HCT116 (cell line): ENCODE measurements at regions not wholly inside any gene's neighbourhood (a gene's known extent, or its start where the extent isn't known, plus 50 kb on each side); places are given as distances from the start of the nearest gene placed in this dataset.

Experiments
- ATAC-seq: fragments of 200-7000 bp; cut with Tn5 transposase; 2 replicates; pipeline ENCODE4 v1.9.1; 2020; ENCODE audit warnings: mild to moderate bottlenecking, moderate library complexity
- BruUV-seq: library from RNA; stranded (reverse); fragments of 400-500 nt; replicated peaks from 2 replicates; lab custom pipeline; 2021; lab: Mats Ljungman, UMichigan
- CTCF ChIA-PET: fragments of 300-600 bp; sonication (Branson Sonifier 250); formaldehyde crosslinking; loops from one replicate; lab custom pipeline; 2021; ENCODE audit warnings: antibody characterized with exemption; lab: Charles Lee
- POLR2A ChIA-PET: fragments of 300-600, 350-600 bp; sonication (Branson Sonifier 250); formaldehyde crosslinking; loops from one replicate; lab custom pipeline; 2021; ENCODE audit warnings: antibody characterized with exemption; lab: Charles Lee
- RAD21 ChIA-PET, 2 experiments: fragments of 300-600 bp; sonication (Branson Sonifier 250); formaldehyde crosslinking; loops; one replicate each; lab custom pipeline; 2023; ENCODE audit warnings: low total read pairs in 2 of 2; ENCODE audit not compliant: uncharacterized antibody in 2 of 2, unreplicated experiment in 2 of 2, low non-redundant PET in 1 of 2; lab: Charles Lee
- DNase-seq: peaks from one replicate; pipeline ENCODE4 v3.0.0-alpha.2; 2010; ENCODE audit warnings: low read depth, low spot score
- H2AFZ ChIP-seq: fragments of 200-600 bp; shearing (Covaris generic), sonication (generic); 2 replicates; pipeline ENCODE4 v1.6.1; 2017; ENCODE audit warnings: low read depth, mixed run types, mixed read lengths, antibody characterized with exemption, low read length; ENCODE audit not compliant: poor library complexity, severe bottlenecking
- H3K27ac ChIP-seq: 2 replicates; pipeline ENCODE4 v1.5.1; 2012; ENCODE audit warnings: low read depth, low read length
- H3K27me3 ChIP-seq: fragments of 200-600 bp; sonication (generic); 2 replicates; pipeline ENCODE4 v1.6.1; 2016; ENCODE audit warnings: mixed run types, low read length, mixed read lengths; ENCODE audit not compliant: insufficient read depth
- H3K36me3 ChIP-seq, 2 experiments: fragments of 200-500 bp in 1 of 2; fragments of 200-600 bp in 1 of 2; sonication (Bioruptor generic) in 1 of 2; sonication (generic) in 1 of 2; 2 replicates each; pipeline versions ENCODE4 v1.5.1 to v1.6.1; 2014 to 2016; ENCODE audit warnings: low read length in 2 of 2, inconsistent platforms in 1 of 2, mixed read lengths in 1 of 2, mixed run types in 1 of 2; ENCODE audit not compliant: insufficient read depth in 2 of 2, control insufficient read depth in 1 of 2
- H3K4me1 ChIP-seq, 2 experiments: fragments of 200-600 bp in 1 of 2; sonication (generic) in 1 of 2; 2 replicates each; pipeline versions ENCODE4 v1.5.1 to v1.6.1; 2012 to 2017; ENCODE audit warnings: low read length in 2 of 2, inconsistent platforms in 1 of 2, mild to moderate bottlenecking in 1 of 2, mixed read lengths in 1 of 2, mixed run types in 1 of 2, moderate library complexity in 1 of 2; ENCODE audit not compliant: insufficient read depth in 2 of 2, control insufficient read depth in 1 of 2
- H3K4me2 ChIP-seq: fragments of 200-600 bp; sonication (generic); 2 replicates; pipeline ENCODE4 v1.6.1; 2017; ENCODE audit warnings: mixed run types, low read length, mixed read lengths
- H3K4me3 ChIP-seq, 2 experiments: fragments of 200-600 bp in 1 of 2; sonication (generic) in 1 of 2; replicated peaks in 1 of 2; 2 replicates each; pipeline ENCODE4 v1.5.1; 2011 to 2016; ENCODE audit warnings: low read length in 2 of 2, control low read depth in 1 of 2, low read depth in 1 of 2, mild to moderate bottlenecking in 1 of 2, mixed read lengths in 1 of 2, mixed run types in 1 of 2
- H3K79me2 ChIP-seq: fragments of 200-600 bp; sonication (generic); 2 replicates; pipeline ENCODE4 v1.6.1; 2017; ENCODE audit warnings: mild to moderate bottlenecking, mixed run types, low read length, moderate library complexity, mixed read lengths; ENCODE audit not compliant: insufficient read depth
- H3K9ac ChIP-seq: fragments of 200-600 bp; sonication (generic); 2 replicates; pipeline ENCODE4 v1.6.1; 2016; ENCODE audit warnings: low read length, mixed read lengths
- H3K9me2 ChIP-seq: fragments of 200-600 bp; sonication (generic), shearing (Covaris generic); 2 replicates; pipeline ENCODE4 v1.6.1; 2017; ENCODE audit warnings: mixed run types, mild to moderate bottlenecking, moderate library complexity; ENCODE audit not compliant: insufficient read depth
- H3K9me3 ChIP-seq, 2 experiments: fragments of 200-500 bp in 1 of 2; fragments of 200-600 bp in 1 of 2; sonication (Bioruptor generic) in 1 of 2; sonication (generic) in 1 of 2; 2 replicates each; pipeline ENCODE4 v1.6.1; 2014 to 2017; ENCODE audit warnings: low read length in 2 of 2, mixed read lengths in 2 of 2, inconsistent platforms in 1 of 2, low read depth in 1 of 2, mild to moderate bottlenecking in 1 of 2, mixed run types in 1 of 2, moderate library complexity in 1 of 2; ENCODE audit not compliant: control insufficient read depth in 1 of 2, insufficient read depth in 1 of 2
- H4K20me1 ChIP-seq: fragments of 200-600 bp; sonication (generic), shearing (Covaris generic); 2 replicates; pipeline ENCODE4 v1.6.1; 2017; ENCODE audit warnings: mixed run types, mild to moderate bottlenecking, moderate library complexity; ENCODE audit not compliant: insufficient read depth
- CBX3 ChIP-seq: IDR thresholded peaks from 2 replicates; pipeline ENCODE4 v1.6.1; 2012; ENCODE audit warnings: low read depth
- EZH2 ChIP-seq: fragments of 200-600 bp; sonication (generic); IDR thresholded peaks from 2 replicates; pipeline ENCODE4 v1.6.1; 2017; ENCODE audit warnings: antibody characterized with exemption, mixed run types
- POLR2A ChIP-seq: IDR thresholded peaks from 2 replicates; pipeline ENCODE4 v1.7.0; 2011; ENCODE audit warnings: borderline replicate concordance; ENCODE audit not compliant: insufficient read depth, insufficient read length; ENCODE audit errors: extremely low read depth
- POLR2AphosphoS5 ChIP-seq: IDR thresholded peaks from 2 replicates; pipeline ENCODE4 v1.6.1; 2011; ENCODE audit warnings: mild to moderate bottlenecking, low read depth, low read length, moderate library complexity
- RAD21 ChIP-seq: IDR thresholded peaks from 2 replicates; pipeline ENCODE4 v1.6.1; 2012; ENCODE audit warnings: low read depth, mild to moderate bottlenecking
- SIN3A ChIP-seq: IDR thresholded peaks from 2 replicates; pipeline ENCODE4 v1.6.1; 2012; ENCODE audit warnings: low read depth
- SRF ChIP-seq: IDR thresholded peaks from 2 replicates; pipeline ENCODE4 v1.6.1; 2012; ENCODE audit warnings: low read depth
- YY1 ChIP-seq: IDR thresholded peaks from 2 replicates; pipeline ENCODE4 v1.6.1; 2011; ENCODE audit warnings: low read length, low read depth, moderate library complexity, mild to moderate bottlenecking; ENCODE audit not compliant: insufficient replicate concordance; ENCODE audit errors: extremely low read depth
- ZFX ChIP-seq: fragments of 450-650 bp; IDR thresholded peaks from 2 replicates; pipeline ENCODE4 v1.6.1; 2017
- ZNF274 ChIP-seq: fragments of 200-500 bp; sonication (Bioruptor generic); IDR thresholded peaks from 2 replicates; pipeline ENCODE4 v1.6.1; 2014; ENCODE audit warnings: mild to moderate bottlenecking, low read depth, low read length, inconsistent platforms
- intact Hi-C: fragments of 100-400 bp; cut with micrococcal nuclease; formaldehyde crosslinking; loops from 2 replicates; pipeline ENCODE4 v1.10.0; 2022
- TF ChIP-seq, protein P1 (sequence below): IDR thresholded peaks from 2 replicates; pipeline ENCODE4 v1.6.1; 2011; ENCODE audit warnings: mild to moderate bottlenecking, low read length, moderate library complexity; ENCODE audit not compliant: insufficient replicate concordance; ENCODE audit errors: extremely low read depth

- Histone ChIP-seq H3K27me3 (no peaks in the 10 kb centered on the region), H3K4me2 (no peak overlapping the region), H3K36me3 (no peaks in the 10 kb centered on the region), H3K9ac (no peak overlapping the region), H3K4me1 (peaks cover 0 to 4% of the 10 kb centered on the region in 2 experiments; a peak in 1 of 4 replicates), H3K9me3 (no peaks in the 10 kb centered on the region), H4K20me1 (no peaks in the 10 kb centered on the region), H3K27ac (no peak overlapping the region), H3K4me3 (no peak overlapping the region), H2AFZ (no peak overlapping the region), H3K9me2 (no peaks in the 10 kb centered on the region), H3K79me2 (no peaks in the 10 kb centered on the region)
- CTCF ChIA-PET, result no interaction called here
- intact Hi-C loops, result no loop called here
- BruUV-seq, result no TSS peak
- TF ChIP-seq POLR2A (no peak), ZNF274 (no peak), SRF (no peak), YY1 (no peak), CBX3 (no peak), RAD21 (no peak), ZFX (no peak), POLR2AphosphoS5 (no peak)
- TF ChIP-seq, protein P1, sequence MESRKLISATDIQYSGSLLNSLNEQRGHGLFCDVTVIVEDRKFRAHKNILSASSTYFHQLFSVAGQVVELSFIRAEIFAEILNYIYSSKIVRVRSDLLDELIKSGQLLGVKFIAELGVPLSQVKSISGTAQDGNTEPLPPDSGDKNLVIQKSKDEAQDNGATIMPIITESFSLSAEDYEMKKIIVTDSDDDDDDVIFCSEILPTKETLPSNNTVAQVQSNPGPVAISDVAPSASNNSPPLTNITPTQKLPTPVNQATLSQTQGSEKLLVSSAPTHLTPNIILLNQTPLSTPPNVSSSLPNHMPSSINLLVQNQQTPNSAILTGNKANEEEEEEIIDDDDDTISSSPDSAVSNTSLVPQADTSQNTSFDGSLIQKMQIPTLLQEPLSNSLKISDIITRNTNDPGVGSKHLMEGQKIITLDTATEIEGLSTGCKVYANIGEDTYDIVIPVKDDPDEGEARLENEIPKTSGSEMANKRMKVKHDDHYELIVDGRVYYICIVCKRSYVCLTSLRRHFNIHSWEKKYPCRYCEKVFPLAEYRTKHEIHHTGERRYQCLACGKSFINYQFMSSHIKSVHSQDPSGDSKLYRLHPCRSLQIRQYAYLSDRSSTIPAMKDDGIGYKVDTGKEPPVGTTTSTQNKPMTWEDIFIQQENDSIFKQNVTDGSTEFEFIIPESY, result no peak
- RAD21 ChIA-PET, result no interaction called here
- POLR2A ChIA-PET, result no interaction called here
- DNase-seq, result no peak
- ATAC-seq, result no peak
Observed at GRCh38 chr3:182122779-182123178, 411.1 kb downstream of the SOX2 start.

GRCh38 chr3:182124187-182124586, 412.5 kb downstream of the SOX2 start:
- CTCF ChIA-PET, result no interaction called here
- Histone ChIP-seq H4K20me1 (no peaks in the 10 kb centered on the region), H3K9ac (no peak overlapping the region), H3K79me2 (no peaks in the 10 kb centered on the region), H3K9me2 (no peaks in the 10 kb centered on the region), H3K27ac (no peak overlapping the region), H3K36me3 (no peaks in the 10 kb centered on the region), H3K4me2 (no peak overlapping the region), H3K4me3 (no peak overlapping the region), H2AFZ (no peak overlapping the region), H3K9me3 (no peaks in the 10 kb centered on the region), H3K27me3 (no peaks in the 10 kb centered on the region), H3K4me1 (no peaks in the 10 kb centered on the region)
- ATAC-seq (no peak), DNase-seq (no peak)
- RAD21 ChIA-PET, result no interaction called here
- BruUV-seq, result no TSS peak
- POLR2A ChIA-PET, result no interaction called here
- intact Hi-C loops, result no loop called here
- TF ChIP-seq YY1 (no peak), SIN3A (no peak), EZH2 (no peak)
- TF ChIP-seq, protein P1, result no peak
